GM19240 (cell line): ENCODE measurements at regions not wholly inside any gene's neighbourhood (a gene's known extent, or its start where the extent isn't known, plus 50 kb on each side); places are given as distances from the start of the nearest gene placed in this dataset.

ENCODE experiments used
- DNase-seq: peaks from one replicate; pipeline ENCODE4 v3.0.0; 2011; ENCODE audit warnings: low spot score; ENCODE audit not compliant: insufficient read length

GRCh38 chr2:64769392-64770044 lies 115.8 kb upstream of the SERTAD2 start:
- DNase-seq = no peak

- DNase-seq = no peak
These were observed 116.5 kb upstream of the SERTAD2 start for GRCh38 chr2:64770137-64770780.

DNA sequence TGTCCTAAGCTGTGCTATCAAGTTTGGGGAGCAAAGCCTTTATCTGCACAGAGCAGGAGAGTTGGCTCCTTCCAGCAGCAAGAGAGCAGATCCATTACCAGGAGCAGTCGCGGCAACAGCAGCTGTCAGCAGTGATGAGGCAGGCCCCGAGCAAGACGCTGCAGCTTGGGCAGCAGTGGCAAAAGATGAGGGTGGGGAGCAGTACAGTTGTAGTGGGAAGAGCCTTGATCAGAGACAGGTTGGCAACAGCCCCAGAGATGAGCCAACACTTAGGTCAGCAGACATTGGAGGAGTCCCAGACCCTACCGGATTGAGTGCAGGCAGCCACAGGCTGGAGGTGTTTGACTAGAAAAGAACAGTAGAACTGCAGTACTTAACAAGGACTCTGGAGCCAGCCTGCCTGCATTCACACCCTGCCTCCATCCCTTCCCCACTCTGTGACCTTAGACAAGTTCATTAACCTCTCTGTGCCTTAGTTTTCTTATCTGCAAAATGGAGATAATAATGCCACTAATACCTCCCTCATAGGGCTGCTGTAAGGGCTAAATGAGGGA lies 117.1 kb upstream of the SERTAD2 start:
- no peak for DNase-seq

- no peak for DNase-seq
These were observed 118.0 kb upstream of the SERTAD2 start for GRCh38 chr2:64771737-64772136.

- DNase-seq = no peak
These were observed 119.9 kb upstream of the SERTAD2 start for GRCh38 chr2:64773461-64774118.

GRCh38 chr2:64777841-64778240 lies 124.1 kb upstream of the SERTAD2 start:
- no peak for DNase-seq

DNA sequence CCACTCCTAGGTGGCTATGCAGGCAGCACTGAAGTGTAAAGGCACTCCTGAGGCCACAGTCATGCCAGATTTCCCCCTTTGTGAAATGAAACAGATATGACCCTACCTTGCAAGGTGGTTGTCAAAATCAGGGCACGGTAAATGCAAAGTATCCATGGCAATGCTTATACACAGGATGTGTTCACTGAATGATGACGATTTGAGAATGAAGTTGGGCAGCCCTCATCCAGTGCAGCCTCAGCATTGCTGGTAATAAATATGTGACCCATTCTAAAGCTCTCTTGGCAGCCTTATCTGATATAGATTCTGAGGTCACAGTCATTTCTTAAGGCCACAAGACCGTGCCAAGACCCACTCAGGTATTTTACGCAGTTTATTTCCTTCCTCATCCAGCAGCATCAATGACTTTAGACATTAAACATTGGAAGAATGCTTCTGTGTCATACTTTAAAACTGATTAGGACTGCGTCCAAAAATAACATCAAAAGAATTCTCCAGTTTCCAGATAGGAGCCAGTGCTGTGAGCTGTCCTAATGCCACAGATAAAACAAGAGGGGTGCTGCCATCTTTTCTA lies 125.5 kb upstream of the SERTAD2 start:
- no peak for DNase-seq

DNA sequence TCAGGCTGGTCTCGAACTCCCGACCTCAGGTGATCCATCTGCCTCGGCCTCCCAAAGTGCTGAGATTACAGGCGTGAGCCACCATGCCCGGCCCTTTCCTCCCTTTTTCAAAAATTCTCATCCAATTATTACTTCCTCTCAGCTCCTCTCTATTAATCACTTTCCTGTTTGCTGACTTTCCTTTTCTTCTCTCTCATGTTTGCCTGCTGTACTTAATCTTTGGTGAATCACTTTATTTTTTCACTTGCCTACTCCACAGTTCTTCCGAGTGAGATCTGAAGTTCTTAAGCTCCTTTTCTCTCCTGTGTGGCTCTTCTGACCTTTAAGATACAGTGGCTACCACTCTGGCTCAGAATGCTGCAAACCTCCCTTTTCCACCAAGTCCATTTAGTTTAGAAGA lies 126.3 kb upstream of the SERTAD2 start:
- no peak for DNase-seq

DNA sequence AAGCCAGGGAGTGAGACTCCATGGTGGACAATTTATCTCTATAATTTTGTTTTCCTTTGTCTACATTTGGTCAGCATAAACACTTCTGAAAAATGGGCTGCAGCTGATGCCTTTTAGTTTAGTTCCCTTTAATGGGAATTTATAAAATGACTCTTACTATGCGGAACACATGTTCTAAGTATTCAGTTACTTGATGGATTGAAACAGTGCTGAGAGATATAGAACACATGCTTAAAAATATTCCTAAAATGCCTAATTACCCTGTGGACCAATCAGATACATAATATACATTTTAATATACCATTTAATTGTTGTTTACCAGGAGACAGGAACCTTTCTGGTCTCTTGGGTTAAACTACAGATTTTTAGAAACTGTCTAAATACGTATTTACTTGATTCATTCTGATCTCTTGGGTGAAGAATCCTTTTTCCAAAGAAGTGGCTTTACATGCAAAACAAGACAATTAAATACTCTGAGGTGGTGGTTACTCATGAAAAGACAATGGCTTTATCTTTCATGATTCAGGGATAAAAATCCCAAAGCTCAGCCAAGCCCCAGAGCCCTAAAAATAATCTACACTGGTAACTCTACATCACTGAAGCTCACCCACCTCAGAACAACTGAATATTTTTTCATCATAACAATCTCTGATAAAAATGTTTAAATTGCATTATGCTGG lies 128.1 kb upstream of the SERTAD2 start:
- DNase-seq = no peak

- no peak for DNase-seq
These were observed 130.7 kb upstream of the SERTAD2 start for GRCh38 chr2:64784168-64785061.

- no peak for DNase-seq
These were observed 131.5 kb upstream of the SERTAD2 start for GRCh38 chr2:64785245-64785644.

DNA sequence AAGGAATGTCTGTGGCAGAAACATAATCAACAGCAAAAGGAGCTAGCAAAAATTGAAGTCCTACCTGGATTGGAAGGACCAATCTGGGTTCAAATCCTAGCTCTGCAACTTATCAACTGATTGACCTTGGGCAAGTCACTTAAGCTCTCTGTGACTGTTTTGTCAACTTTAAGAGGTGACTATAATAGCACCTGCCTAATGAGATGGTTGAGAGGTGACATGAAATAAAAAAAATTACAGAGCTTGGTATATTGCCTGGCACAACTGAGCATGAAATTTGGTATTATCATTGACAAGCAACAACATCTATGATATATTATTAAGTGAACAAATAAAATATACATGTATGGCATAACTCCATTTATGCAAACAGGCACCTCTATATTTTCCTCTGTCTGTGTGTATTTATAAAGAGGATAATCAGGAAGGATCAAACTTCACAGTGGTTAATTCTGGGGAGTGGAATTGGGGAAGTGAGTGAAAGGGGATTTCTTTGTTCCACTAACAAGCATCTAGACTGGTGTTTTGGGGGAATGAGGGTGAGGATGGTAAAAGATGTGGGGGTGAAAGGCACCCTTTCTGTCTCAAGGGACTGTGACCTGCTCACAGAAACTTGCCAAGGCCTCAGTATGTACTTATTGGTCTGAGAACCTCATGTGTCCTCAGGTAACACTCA lies 132.8 kb upstream of the SERTAD2 start:
- DNase-seq = no peak

GRCh38 chr2:64787019-64787365 lies 133.3 kb upstream of the SERTAD2 start:
- no peak for DNase-seq

DNA sequence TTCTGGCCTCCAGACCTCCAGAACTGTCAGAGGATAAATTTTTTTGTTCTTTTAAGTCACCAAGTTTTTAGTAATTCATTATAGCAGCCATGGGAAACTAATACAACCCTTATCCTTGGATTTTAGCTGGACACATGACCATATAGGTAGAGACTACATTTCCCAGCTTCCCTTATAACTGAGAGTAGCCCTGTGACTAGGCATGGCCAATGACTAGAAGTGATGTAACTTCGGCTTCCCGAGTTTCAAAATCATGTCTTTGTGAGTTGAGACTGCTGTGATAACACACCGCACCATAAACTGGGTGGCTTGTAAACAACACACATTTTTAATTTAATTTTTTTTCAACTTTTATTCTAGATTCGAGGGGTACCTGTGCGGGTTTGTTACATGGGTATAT lies 134.0 kb upstream of the SERTAD2 start:
- no peak for DNase-seq

- no peak for DNase-seq
These were observed 136.0 kb upstream of the SERTAD2 start for GRCh38 chr2:64789466-64790320.

DNA sequence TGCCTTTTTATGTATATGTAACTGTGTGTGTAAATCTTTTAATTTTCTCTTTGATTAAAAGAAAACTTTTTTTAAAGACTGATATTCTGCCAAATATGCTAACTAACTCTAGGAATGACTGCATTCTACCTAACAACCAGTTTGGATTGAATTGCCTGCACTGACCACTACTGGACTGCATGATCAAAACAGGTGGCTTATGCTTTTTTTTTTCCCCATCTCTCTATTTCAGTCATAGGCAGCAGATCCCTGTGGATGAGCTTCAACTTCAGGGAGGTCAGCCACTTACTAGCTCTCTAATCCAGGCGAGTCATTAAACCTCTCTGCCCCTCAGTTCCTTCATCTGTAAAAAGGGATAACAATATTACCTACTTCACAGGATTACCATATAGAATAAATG lies 138.6 kb upstream of the SERTAD2 start:
- no peak for DNase-seq

GRCh38 chr2:64792995-64793639 lies 139.4 kb upstream of the SERTAD2 start:
- DNase-seq = no peak

DNA sequence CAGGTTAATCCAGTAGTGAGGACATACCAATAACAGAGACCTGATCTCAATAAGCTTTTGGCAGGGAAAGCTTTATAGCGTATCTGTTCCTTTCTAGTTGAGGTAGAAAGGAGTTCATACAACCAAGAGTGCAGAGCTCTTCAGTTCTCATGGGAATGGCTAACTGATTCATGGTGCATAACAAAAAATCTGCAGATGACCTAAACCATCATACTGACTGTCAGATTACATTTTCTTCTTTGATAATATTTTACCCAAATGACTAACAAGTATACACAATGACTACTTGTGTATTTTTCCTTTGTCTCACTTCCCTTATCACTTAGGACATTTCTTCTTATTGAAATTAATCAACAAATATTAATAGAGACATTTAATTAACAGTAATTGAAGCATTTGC lies 140.0 kb upstream of the SERTAD2 start:
- DNase-seq = no peak
